Activated naive CD8-positive, alpha-beta T cell treated with anti-CD3 and anti-CD28 coated beads for 36 hours (primary cell): ENCODE measurements at regions not wholly inside any gene's neighbourhood (a gene's known extent, or its start where the extent isn't known, plus 50 kb on each side); places are given as distances from the start of the nearest gene placed in this dataset.

Experiments used
- DNase-seq: peaks from one replicate; pipeline ENCODE4 v3.0.0; 2021
- H3K27ac Mint-ChIP-seq: one replicate; pipeline ENCODE4 v1.8.0; 2022; ENCODE audit warnings: mild to moderate bottlenecking, moderate library complexity, mixed read lengths
- H3K27me3 Mint-ChIP-seq: one replicate; pipeline ENCODE4 v1.8.0; 2022; ENCODE audit warnings: mild to moderate bottlenecking, mixed read lengths
- H3K36me3 Mint-ChIP-seq: one replicate; pipeline ENCODE4 v1.8.0; 2021; ENCODE audit warnings: mild to moderate bottlenecking, mixed read lengths
- H3K4me1 Mint-ChIP-seq: one replicate; pipeline ENCODE4 v1.8.0; 2021; ENCODE audit warnings: mixed read lengths
- H3K4me3 Mint-ChIP-seq: one replicate; pipeline ENCODE4 v1.8.0; 2022; ENCODE audit warnings: mild to moderate bottlenecking, moderate library complexity, mixed read lengths
- H3K9me3 Mint-ChIP-seq: one replicate; pipeline ENCODE4 v1.8.0; 2022; ENCODE audit warnings: mixed read lengths

- no peaks in the 10 kb centered on the region for H3K36me3 Mint-ChIP-seq
- DNase-seq = no peak
- no peak overlapping the region for H3K27ac Mint-ChIP-seq
- H3K27me3 Mint-ChIP-seq = peaks cover 15% of the 10 kb centered on the region
- peaks cover 1% of the 10 kb centered on the region for H3K9me3 Mint-ChIP-seq
- H3K4me3 Mint-ChIP-seq = no peak overlapping the region
- no peaks in the 10 kb centered on the region for H3K4me1 Mint-ChIP-seq
Measured at GRCh38 chr12:127194176-127194575, 1072.8 kb upstream of the TMEM132C start.

- Mint-ChIP-seq H3K27ac (no peak overlapping the region), H3K9me3 (no peaks in the 10 kb centered on the region), H3K4me1 (no peaks in the 10 kb centered on the region), H3K27me3 (peaks cover 11% of the 10 kb centered on the region), H3K4me3 (no peak overlapping the region), H3K36me3 (no peaks in the 10 kb centered on the region)
- DNase-seq = no peak
Measured at GRCh38 chr12:127205781-127206555, 1061.0 kb upstream of the TMEM132C start.

GRCh38 chr12:127209318-127209717, 1057.7 kb upstream of the TMEM132C start:
- no peak for DNase-seq
- H3K27ac Mint-ChIP-seq = no peak overlapping the region
- H3K9me3 Mint-ChIP-seq = no peaks in the 10 kb centered on the region
- no peaks in the 10 kb centered on the region for H3K4me1 Mint-ChIP-seq
- no peaks in the 10 kb centered on the region for H3K36me3 Mint-ChIP-seq
- H3K27me3 Mint-ChIP-seq = peaks cover 11% of the 10 kb centered on the region
- H3K4me3 Mint-ChIP-seq = no peak overlapping the region

GRCh38 chr12:127214186-127214585, 1052.8 kb upstream of the TMEM132C start:
- Mint-ChIP-seq H3K27ac (no peak overlapping the region), H3K27me3 (peaks cover 8% of the 10 kb centered on the region), H3K4me1 (no peaks in the 10 kb centered on the region), H3K36me3 (no peaks in the 10 kb centered on the region), H3K4me3 (no peak overlapping the region), H3K9me3 (no peaks in the 10 kb centered on the region)
- DNase-seq = no peak

- H3K4me1 Mint-ChIP-seq = no peaks in the 10 kb centered on the region
- no peaks in the 10 kb centered on the region for H3K9me3 Mint-ChIP-seq
- no peak for DNase-seq
- peaks cover 10% of the 10 kb centered on the region for H3K27me3 Mint-ChIP-seq
- H3K27ac Mint-ChIP-seq = no peak overlapping the region
- no peaks in the 10 kb centered on the region for H3K36me3 Mint-ChIP-seq
- no peak overlapping the region for H3K4me3 Mint-ChIP-seq
Measured at GRCh38 chr12:127223011-127223410, 1044.0 kb upstream of the TMEM132C start.

- Mint-ChIP-seq H3K27ac (no peak overlapping the region), H3K4me1 (no peaks in the 10 kb centered on the region), H3K36me3 (no peaks in the 10 kb centered on the region), H3K27me3 (peaks cover 10% of the 10 kb centered on the region), H3K4me3 (no peak overlapping the region), H3K9me3 (no peaks in the 10 kb centered on the region)
- DNase-seq = no peak
Measured at GRCh38 chr12:127223731-127224130, 1043.2 kb upstream of the TMEM132C start.

- peaks cover 3% of the 10 kb centered on the region for H3K27me3 Mint-ChIP-seq
- H3K9me3 Mint-ChIP-seq = no peaks in the 10 kb centered on the region
- no peaks in the 10 kb centered on the region for H3K36me3 Mint-ChIP-seq
- no peak overlapping the region for H3K27ac Mint-ChIP-seq
- H3K4me3 Mint-ChIP-seq = no peak overlapping the region
- H3K4me1 Mint-ChIP-seq = peaks cover 2% of the 10 kb centered on the region
- no peak for DNase-seq
Measured at GRCh38 chr12:127230843-127231260, 1036.1 kb upstream of the TMEM132C start.

GRCh38 chr12:127231371-127231770, 1035.6 kb upstream of the TMEM132C start:
- Mint-ChIP-seq H3K27me3 (peaks cover 3% of the 10 kb centered on the region), H3K27ac (no peak overlapping the region), H3K4me3 (no peak overlapping the region), H3K4me1 (peaks cover 2% of the 10 kb centered on the region), H3K36me3 (no peaks in the 10 kb centered on the region), H3K9me3 (no peaks in the 10 kb centered on the region)
- DNase-seq = no peak

GRCh38 chr12:127233016-127233415, 1034.0 kb upstream of the TMEM132C start:
- no peak overlapping the region for H3K4me3 Mint-ChIP-seq

GRCh38 chr12:127235761-127236160, 1031.2 kb upstream of the TMEM132C start:
- Mint-ChIP-seq H3K27me3 (peaks cover 3% of the 10 kb centered on the region), H3K4me3 (no peak overlapping the region), H3K27ac (no peak overlapping the region), H3K9me3 (no peaks in the 10 kb centered on the region), H3K36me3 (no peaks in the 10 kb centered on the region), H3K4me1 (peaks cover 2% of the 10 kb centered on the region)
- no peak for DNase-seq

More at GRCh38 chr12:127233016-127233415, 1034.0 kb upstream of the TMEM132C start:
- H3K9me3 Mint-ChIP-seq = no peaks in the 10 kb centered on the region
- DNase-seq = no peak
- H3K27ac Mint-ChIP-seq = no peak overlapping the region
- H3K27me3 Mint-ChIP-seq = peaks cover 3% of the 10 kb centered on the region
- H3K36me3 Mint-ChIP-seq = no peaks in the 10 kb centered on the region
- H3K4me1 Mint-ChIP-seq = peaks cover 2% of the 10 kb centered on the region

- Mint-ChIP-seq H3K36me3 (no peaks in the 10 kb centered on the region), H3K4me3 (no peak overlapping the region), H3K9me3 (no peaks in the 10 kb centered on the region), H3K27me3 (peaks cover 6% of the 10 kb centered on the region), H3K27ac (no peak overlapping the region), H3K4me1 (no peaks in the 10 kb centered on the region)
- no peak for DNase-seq
Measured at GRCh38 chr12:127236491-127236890, 1030.5 kb upstream of the TMEM132C start.

GRCh38 chr12:127237151-127237550, 1029.8 kb upstream of the TMEM132C start:
- Mint-ChIP-seq H3K4me1 (no peaks in the 10 kb centered on the region), H3K9me3 (no peaks in the 10 kb centered on the region), H3K36me3 (no peaks in the 10 kb centered on the region), H3K27me3 (peaks cover 6% of the 10 kb centered on the region), H3K27ac (no peak overlapping the region), H3K4me3 (no peak overlapping the region)
- no peak for DNase-seq

- DNase-seq = no peak
- peaks cover 8% of the 10 kb centered on the region for H3K27me3 Mint-ChIP-seq
- H3K9me3 Mint-ChIP-seq = no peaks in the 10 kb centered on the region
- no peak overlapping the region for H3K27ac Mint-ChIP-seq
- H3K4me3 Mint-ChIP-seq = no peak overlapping the region
- no peaks in the 10 kb centered on the region for H3K36me3 Mint-ChIP-seq
- H3K4me1 Mint-ChIP-seq = no peaks in the 10 kb centered on the region
Measured at GRCh38 chr12:127238107-127238506, 1028.9 kb upstream of the TMEM132C start.

GRCh38 chr12:127239781-127240180, 1027.2 kb upstream of the TMEM132C start:
- no peaks in the 10 kb centered on the region for H3K4me1 Mint-ChIP-seq
- peaks cover 13% of the 10 kb centered on the region for H3K27me3 Mint-ChIP-seq
- DNase-seq = no peak
- no peak overlapping the region for H3K27ac Mint-ChIP-seq
- H3K4me3 Mint-ChIP-seq = no peak overlapping the region
- no peaks in the 10 kb centered on the region for H3K36me3 Mint-ChIP-seq
- no peaks in the 10 kb centered on the region for H3K9me3 Mint-ChIP-seq

- H3K27ac Mint-ChIP-seq = no peak overlapping the region
- no peaks in the 10 kb centered on the region for H3K36me3 Mint-ChIP-seq
- no peaks in the 10 kb centered on the region for H3K9me3 Mint-ChIP-seq
- no peak overlapping the region for H3K4me3 Mint-ChIP-seq
- H3K4me1 Mint-ChIP-seq = no peaks in the 10 kb centered on the region
- no peak for DNase-seq
- peaks cover 13% of the 10 kb centered on the region for H3K27me3 Mint-ChIP-seq
Measured at GRCh38 chr12:127240249-127240929, 1026.6 kb upstream of the TMEM132C start.
